K562 (cell line): ENCODE measurements at regions not wholly inside any gene's neighbourhood (a gene's known extent, or its start where the extent isn't known, plus 50 kb on each side); places are given as distances from the start of the nearest gene placed in this dataset.

Experiments
- ATF3 ChIP-seq, 2 experiments: fragments of 450-650 bp in 1 of 2; sonication (generic) in 1 of 2; formaldehyde crosslinking in 1 of 2; IDR thresholded peaks in 1 of 2; conservative IDR thresholded peaks in 1 of 2; 2 replicates each; pipeline versions ENCODE4 v1.6.1 to v1.8.1; 2016 to 2023; ENCODE audit warnings: mild to moderate bottlenecking in 2 of 2, moderate library complexity in 2 of 2, inconsistent platforms in 1 of 2, missing genetic modification reagents in 1 of 2
- BACH1 ChIP-seq: fragments of 200-800 bp; sonication (Bioruptor generic); IDR thresholded peaks from 2 replicates; pipeline ENCODE4 v1.6.1; 2016; ENCODE audit warnings: missing genetic modification characterization, missing compliant biosample characterization
- CC2D1A ChIP-seq: fragments of 450-650 bp; IDR thresholded peaks from 2 replicates; pipeline ENCODE4 v1.6.1; 2017; ENCODE audit warnings: mild to moderate bottlenecking
- CTCFL ChIP-seq: IDR thresholded peaks from 2 replicates; pipeline ENCODE4 v1.6.1; 2011; ENCODE audit warnings: borderline replicate concordance, low read depth, mild to moderate bottlenecking, moderate library complexity, low read length; ENCODE audit not compliant: insufficient read depth, poor library complexity, severe bottlenecking
- EP300 ChIP-seq: IDR thresholded peaks from 2 replicates; pipeline ENCODE4 v1.6.1; 2012; ENCODE audit warnings: low read length, improper control_type of control experiment
- ETV6 ChIP-seq, 3 experiments: fragments of 150-350 bp in 1 of 3; sonication (generic) in 1 of 3; formaldehyde crosslinking in 1 of 3; IDR thresholded peaks; 2 replicates each; pipeline versions ENCODE4 v1.6.1 to v1.8.0; 2014 to 2022; ENCODE audit warnings: borderline replicate concordance in 2 of 3, low read depth in 2 of 3, antibody characterized with exemption in 1 of 3, low read length in 1 of 3, mild to moderate bottlenecking in 1 of 3, missing genetic modification reagents in 1 of 3
- FOXK1 ChIP-seq: sonication (generic); formaldehyde crosslinking; IDR thresholded peaks from 2 replicates; pipeline ENCODE4 v1.8.0; 2022; ENCODE audit warnings: missing genetic modification reagents, mild to moderate bottlenecking, borderline replicate concordance
- FOXK2 ChIP-seq, 2 experiments: fragments of 450-650 bp; IDR thresholded peaks in 1 of 2; conservative IDR thresholded peaks in 1 of 2; 2 replicates each; pipeline ENCODE4 v1.6.1; 2016; ENCODE audit warnings: low read depth in 2 of 2, mild to moderate bottlenecking in 1 of 2
- HMBOX1 ChIP-seq: sonication (generic); IDR thresholded peaks from 2 replicates; pipeline ENCODE4 v1.6.1; 2016
- NCOA1 ChIP-seq: fragments of 450-650 bp; IDR thresholded peaks from 2 replicates; pipeline ENCODE4 v1.6.1; 2016; ENCODE audit warnings: low read depth
- NR2C1 ChIP-seq, 2 experiments: fragments of 450-650 bp; IDR thresholded peaks; 2 replicates each; pipeline ENCODE4 v1.6.1; 2017; ENCODE audit warnings: mild to moderate bottlenecking in 2 of 2, antibody characterized with exemption in 1 of 2, inconsistent platforms in 1 of 2, missing compliant biosample characterization in 1 of 2, missing genetic modification characterization in 1 of 2
- RAD21 ChIP-seq, 2 experiments: fragments of 250-450 bp in 1 of 2; fragments of 450-650 bp in 1 of 2; sonication (Bioruptor Pico) in 1 of 2; formaldehyde crosslinking in 1 of 2; IDR thresholded peaks in 1 of 2; conservative IDR thresholded peaks in 1 of 2; 2 replicates each; pipeline versions ENCODE4 v1.4.0 to v1.8.0; 2020 to 2022; ENCODE audit warnings: mild to moderate bottlenecking in 2 of 2, moderate library complexity in 1 of 2
- RBM15 ChIP-seq: fragments of 200-400 bp; formaldehyde crosslinking; IDR thresholded peaks from 2 replicates; pipeline ENCODE4 v1.6.1; 2018; ENCODE audit warnings: mild to moderate bottlenecking, low read length, moderate library complexity; ENCODE audit not compliant: insufficient read depth
- RFX7 ChIP-seq: fragments of 250-450 bp; sonication (Bioruptor Pico); IDR thresholded peaks from 2 replicates; pipeline ENCODE4 v1.5.1; 2021; ENCODE audit warnings: mild to moderate bottlenecking
- ZBTB8A ChIP-seq: fragments of 450-650 bp; IDR thresholded peaks from 2 replicates; pipeline ENCODE4 v1.6.1; 2018; ENCODE audit warnings: mild to moderate bottlenecking, moderate library complexity; ENCODE audit not compliant: partially characterized antibody
- ZNF175 ChIP-seq: fragments of 200-800 bp; sonication (Bioruptor generic); IDR thresholded peaks from 2 replicates; pipeline ENCODE4 v1.6.1; 2016; ENCODE audit warnings: low read depth, mild to moderate bottlenecking, missing genetic modification characterization, missing compliant biosample characterization
- ZNF311 ChIP-seq: fragments of 250-450 bp; sonication (Bioruptor Pico); IDR thresholded peaks from 2 replicates; pipeline ENCODE4 v1.4.0; 2020; ENCODE audit warnings: mild to moderate bottlenecking, moderate library complexity
- ZNF785 ChIP-seq: fragments of 250-450 bp; sonication (Bioruptor Pico); IDR thresholded peaks from 2 replicates; pipeline ENCODE4 v1.4.0; 2020; ENCODE audit warnings: mild to moderate bottlenecking
- ZZZ3 ChIP-seq: fragments of 450-650 bp; IDR thresholded peaks from 2 replicates; pipeline ENCODE4 v1.6.1; 2016; ENCODE audit warnings: antibody characterized with exemption, mild to moderate bottlenecking, moderate library complexity

DNA sequence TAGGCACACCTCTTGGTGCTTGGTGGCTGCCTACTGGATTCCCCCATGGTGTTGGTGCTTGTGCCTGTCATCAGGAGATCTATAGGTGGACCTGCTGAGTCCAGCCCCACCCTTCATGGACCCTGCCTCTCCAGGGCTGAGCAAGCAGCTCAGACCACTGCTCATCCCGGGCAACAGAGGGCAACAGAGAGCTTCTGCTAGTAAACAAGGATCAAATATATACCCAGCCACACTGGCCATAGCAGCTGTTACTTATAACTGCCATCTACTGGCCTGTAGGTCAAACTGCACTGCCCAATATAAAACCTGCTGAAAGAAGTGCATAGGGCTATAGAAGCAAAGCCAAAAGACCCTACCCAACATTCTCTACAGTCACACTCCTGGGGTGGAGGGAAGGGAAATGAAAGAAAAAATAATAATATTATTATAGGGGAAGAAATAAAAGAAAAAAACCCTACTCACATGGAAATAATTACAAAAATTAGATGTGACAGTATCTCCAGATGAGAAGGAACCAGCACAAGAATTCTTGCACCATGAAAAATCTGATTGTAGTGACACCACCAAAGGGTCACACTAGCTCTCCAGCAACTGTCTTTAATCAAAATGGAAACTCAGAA, 54.9 kb upstream of the ZNF800 start (continued):
- peak; percentile 41 for TF ChIP-seq CTCFL
- TF ChIP-seq HMBOX1 = 0 out of 2 replicates have a peak, but pooled peaks have one; percentile 58
- no peak for TF ChIP-seq ZNF311 (CRISPR knock-in tag)
- peak; percentile 78 to 94 for TF ChIP-seq RAD21 (CRISPR knock-in tag; conservative IDR thresholded peaks at IDR 0.05 in 1 of 2, IDR thresholded peaks at IDR 0.05 in 1 of 2)
- TF ChIP-seq ATF3 (IDR thresholded peaks at IDR 0.05) = no peak
- no peak for TF ChIP-seq ATF3 (CRISPR knock-in tag; conservative IDR thresholded peaks at IDR 0.05)
- TF ChIP-seq ZNF785 = no peak
- no peak for TF ChIP-seq NR2C1 (IDR thresholded peaks at IDR 0.05)
- no peak for TF ChIP-seq NR2C1 (tag; IDR thresholded peaks at IDR 0.05)
- no peak for TF ChIP-seq RFX7 (CRISPR knock-in tag)
- no peak for TF ChIP-seq BACH1 (tag)
- TF ChIP-seq NCOA1 = no peak
- peak; percentile 27; the same call in 1 of the 2 replicates for TF ChIP-seq FOXK1 (CRISPR knock-in tag)
- no peak for TF ChIP-seq EP300
- peak; percentile 79; the same call in 1 of the 2 replicates for TF ChIP-seq CC2D1A
- no peak for TF ChIP-seq ZBTB8A
- TF ChIP-seq ETV6 (IDR thresholded peaks at IDR 0.05; ENCODE audit: borderline replicate concordance in 1 of 2, low read depth in 2 of 2, low read length in 1 of 2) = no peak
- TF ChIP-seq ETV6 (CRISPR knock-in tag; IDR thresholded peaks at IDR 0.05; ENCODE audit: borderline replicate concordance) = no peak
- no peak for TF ChIP-seq ZZZ3
- TF ChIP-seq RBM15 = no peak
- no peak for TF ChIP-seq ZNF175 (CRISPR knock-in tag)
- TF ChIP-seq FOXK2 (conservative IDR thresholded peaks at IDR 0.05 in 1 of 2, IDR thresholded peaks at IDR 0.05 in 1 of 2; ENCODE audit: low read depth in 2 of 2) = peak; percentile 97 to 98
